GM12878 (cell line): ENCODE measurements at regions not wholly inside any gene's neighbourhood (a gene's known extent, or its start where the extent isn't known, plus 50 kb on each side); places are given as distances from the start of the nearest gene placed in this dataset.

Source experiments
- ATAC-seq: fragments of 200-7000 bp; cut with Tn5 transposase; 3 replicates; pipeline ENCODE4 v1.9.1; 2020; ENCODE audit warnings: mild to moderate bottlenecking, moderate library complexity
- BruUV-seq: library from RNA; stranded (reverse); fragments of 400-500 nt; replicated peaks from 2 replicates; lab custom pipeline; 2021; lab: Mats Ljungman, UMichigan
- CTCF ChIA-PET: fragments of 300-600 bp; sonication (Branson Sonifier 250); formaldehyde crosslinking; extraction: SDS; loops from one replicate; lab custom pipeline; 2021; ENCODE audit warnings: inconsistent platforms; lab: Yijun Ruan, JAX
- POLR2A ChIA-PET: fragments of 350-600 bp; formaldehyde crosslinking; extraction: SDS; loops from one replicate; lab custom pipeline; 2021; ENCODE audit warnings: inconsistent platforms; lab: Charles Lee
- RAD21 ChIA-PET: fragments of 300-600 bp; sonication (Branson Sonifier 250); formaldehyde crosslinking; loops from one replicate; lab custom pipeline; 2023; ENCODE audit warnings: antibody characterized with exemption; ENCODE audit not compliant: unreplicated experiment; lab: Charles Lee
- SMC1A ChIA-PET: fragments of 300-600 bp; sonication (Branson Sonifier 250); formaldehyde crosslinking; loops from one replicate; lab custom pipeline; 2023; ENCODE audit not compliant: unreplicated experiment, uncharacterized antibody; lab: Charles Lee
- DNase-seq: peaks from one replicate; pipeline ENCODE4 v3.0.0-alpha.2; 2011; ENCODE audit warnings: low read depth, low spot score
- FAIRE-seq: peaks from 3 replicates; lab custom pipeline; 2011; peaks lifted over from hg19 to GRCh38; lab: Jason Lieb, UNC
- H2AFZ ChIP-seq: 2 replicates; pipeline ENCODE4 v1.6.0; 2011; ENCODE audit warnings: low read depth, low read length, control low read depth; ENCODE audit not compliant: control insufficient read depth
- H3K27ac ChIP-seq: 2 replicates; pipeline ENCODE4 v1.5.1; 2011; ENCODE audit warnings: control low read depth; ENCODE audit not compliant: control insufficient read depth, insufficient read depth
- H3K27me3 ChIP-seq, 2 experiments: replicated peaks in 1 of 2; 2 replicates each; pipeline versions ENCODE4 v1.6.0 to v1.6.1; 2011; ENCODE audit warnings: low read length in 1 of 2; ENCODE audit not compliant: control insufficient read depth in 2 of 2, insufficient read depth in 2 of 2
- H3K36me3 ChIP-seq, 2 experiments: 2 replicates each; pipeline ENCODE4 v1.5.1; 2011; ENCODE audit warnings: low read length in 1 of 2; ENCODE audit not compliant: control insufficient read depth in 2 of 2, insufficient read depth in 2 of 2
- H3K4me1 ChIP-seq: 2 replicates; pipeline ENCODE4 v1.6.1; 2011; ENCODE audit warnings: mild to moderate bottlenecking, low read length, moderate library complexity, mixed read lengths; ENCODE audit not compliant: control insufficient read depth, insufficient read depth
- H3K4me2 ChIP-seq: 2 replicates; pipeline ENCODE4 v1.6.0; 2011; ENCODE audit warnings: control low read depth; ENCODE audit not compliant: control insufficient read depth, insufficient read depth
- H3K4me3 ChIP-seq: fragments of 200-600 bp; sonication (generic); 2 replicates; pipeline ENCODE4 v1.5.1; 2016
- H3K79me2 ChIP-seq: 2 replicates; pipeline ENCODE4 v1.6.0; 2011; ENCODE audit warnings: low read length; ENCODE audit not compliant: control insufficient read depth, insufficient read depth
- H3K9ac ChIP-seq: 2 replicates; pipeline ENCODE4 v1.8.0; 2011; ENCODE audit warnings: low read length, control low read depth, mixed read lengths; ENCODE audit not compliant: control insufficient read depth, insufficient read depth
- H3K9me3 ChIP-seq: replicated peaks from 3 replicates; pipeline ENCODE4 v1.5.1; 2011; ENCODE audit warnings: mild to moderate bottlenecking, low read length; ENCODE audit not compliant: control insufficient read depth, insufficient read depth
- H4K20me1 ChIP-seq: 2 replicates; pipeline ENCODE4 v1.6.0; 2011; ENCODE audit not compliant: control insufficient read depth, insufficient read depth
- FOXM1 ChIP-seq: IDR thresholded peaks from 2 replicates; pipeline ENCODE4 v1.6.1; 2012; ENCODE audit warnings: low read depth, mild to moderate bottlenecking, inconsistent platforms, low read length, moderate library complexity
- KAT2A ChIP-seq: conservative IDR thresholded peaks from 2 replicates; pipeline ENCODE4 v1.6.1; 2011; ENCODE audit warnings: low read depth, low read length; ENCODE audit not compliant: control insufficient read depth
- MYB ChIP-seq: fragments of 150-350 bp; IDR thresholded peaks from 2 replicates; pipeline ENCODE4 v1.6.1; 2014; ENCODE audit warnings: mild to moderate bottlenecking, low read depth, low read length, borderline replicate concordance
- NBN ChIP-seq: fragments of 450-650 bp; IDR thresholded peaks from 2 replicates; pipeline ENCODE4 v1.6.1; 2016
- NR2F1 ChIP-seq: fragments of 450-650 bp; conservative IDR thresholded peaks from 2 replicates; pipeline ENCODE4 v1.6.1; 2017; ENCODE audit warnings: mild to moderate bottlenecking
- POLR2AphosphoS5 ChIP-seq: IDR thresholded peaks from 2 replicates; pipeline ENCODE4 v1.6.1; 2011; ENCODE audit warnings: mild to moderate bottlenecking, low read length, inconsistent platforms
- RCOR1 ChIP-seq: conservative IDR thresholded peaks from 2 replicates; pipeline ENCODE4 v1.6.1; 2012; ENCODE audit warnings: low read depth, low read length, improper control_type of control experiment
- SPI1 ChIP-seq: IDR thresholded peaks from 2 replicates; pipeline ENCODE4 v1.6.1; 2011; ENCODE audit warnings: low read depth, mild to moderate bottlenecking, low read length, moderate library complexity, borderline replicate concordance; ENCODE audit not compliant: insufficient read depth
- SUZ12 ChIP-seq: fragments of 200-600 bp; sonication (generic); IDR thresholded peaks from one replicate; pipeline ENCODE4 v1.6.1; 2018; ENCODE audit warnings: antibody characterized with exemption, mild to moderate bottlenecking; ENCODE audit not compliant: unreplicated experiment
- ZNF24 ChIP-seq: fragments of 450-650 bp; IDR thresholded peaks from 2 replicates; pipeline ENCODE4 v1.6.1; 2017; ENCODE audit warnings: antibody characterized with exemption, mild to moderate bottlenecking
- WGBS: methylation state at CpG from one replicate; pipeline ENCODE4 v1.1.6; 2016; ENCODE audit warnings: low lambda C conversion rate; ENCODE audit not compliant: insufficient replicate concordance, insufficient coverage; ENCODE audit errors: missing lambda C conversion rate; 5-methylcytosine and 5-hydroxymethylcytosine counted together
- in situ Hi-C: fragments of 300-500 bp; cut with MboI; formaldehyde crosslinking; loops from 9 replicates; pipeline ENCODE4 v1.14.3; 2018; ENCODE audit warnings: mixed read lengths
- intact Hi-C: fragments of 100-400 bp; cut with micrococcal nuclease; formaldehyde crosslinking; loops from one replicate; pipeline ENCODE4 v1.14.2; 2022; ENCODE audit not compliant: unreplicated experiment
- TF ChIP-seq, protein P1 (sequence below): fragments of 150-350 bp; IDR thresholded peaks from 2 replicates; pipeline ENCODE4 v1.6.1; 2014; ENCODE audit warnings: mild to moderate bottlenecking, low read depth, low read length
- TF ChIP-seq, protein P2 (sequence below): IDR thresholded peaks from 2 replicates; pipeline ENCODE4 v1.6.1; 2012; ENCODE audit warnings: low read depth, low read length, improper control_type of control experiment
- TF ChIP-seq, protein P3 (sequence below): IDR thresholded peaks from 2 replicates; pipeline ENCODE4 v1.6.1; 2012; ENCODE audit warnings: low read depth, low read length, improper control_type of control experiment
- TF ChIP-seq, protein P4 (sequence below): fragments of 450-650 bp; IDR thresholded peaks from 2 replicates; pipeline ENCODE4 v1.6.1; 2017; ENCODE audit warnings: mild to moderate bottlenecking, moderate library complexity

DNA sequence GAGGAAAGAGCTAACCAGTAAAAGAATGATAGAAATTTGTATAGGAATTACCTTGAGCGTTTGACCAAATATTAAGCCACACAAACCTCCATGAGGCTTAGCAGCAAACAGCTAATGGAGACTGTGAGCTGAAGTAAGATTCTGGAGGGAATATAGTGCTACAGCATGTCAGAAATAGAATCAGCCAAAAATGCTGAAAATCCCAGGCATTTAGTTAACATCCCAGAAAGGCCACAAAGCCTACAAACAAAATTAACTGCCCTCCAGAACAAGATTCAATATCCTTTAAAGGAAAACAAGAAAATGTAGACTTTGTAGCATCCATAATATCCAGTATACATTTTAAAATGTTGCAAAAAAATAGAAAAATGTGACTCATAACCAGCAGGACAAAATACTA is 257.8 kb upstream of the TUSC1 start:
- Histone ChIP-seq H3K9me3 (no peaks in the 10 kb centered on the region), H3K27ac (no peak overlapping the region), H4K20me1 (no peaks in the 10 kb centered on the region), H3K4me1 (no peaks in the 10 kb centered on the region), H3K4me3 (no peak overlapping the region), H3K36me3 (no peaks in the 10 kb centered on the region), H3K9ac (no peak overlapping the region), H3K27me3 (no peaks in the 10 kb centered on the region), H3K4me2 (no peak overlapping the region), H3K79me2 (no peaks in the 10 kb centered on the region), H2AFZ (no peak overlapping the region)
- ChIA-PET CTCF (no interaction called here), SMC1A (no interaction called here), RAD21 (no interaction called here), POLR2A (no interaction called here)
- BruUV-seq = no TSS peak
- TF ChIP-seq MYB = no peak
- no peak for TF ChIP-seq SPI1
- TF ChIP-seq NR2F1 = no peak
- no peak for TF ChIP-seq KAT2A
- TF ChIP-seq SUZ12 = no peak
- TF ChIP-seq, protein P1, sequence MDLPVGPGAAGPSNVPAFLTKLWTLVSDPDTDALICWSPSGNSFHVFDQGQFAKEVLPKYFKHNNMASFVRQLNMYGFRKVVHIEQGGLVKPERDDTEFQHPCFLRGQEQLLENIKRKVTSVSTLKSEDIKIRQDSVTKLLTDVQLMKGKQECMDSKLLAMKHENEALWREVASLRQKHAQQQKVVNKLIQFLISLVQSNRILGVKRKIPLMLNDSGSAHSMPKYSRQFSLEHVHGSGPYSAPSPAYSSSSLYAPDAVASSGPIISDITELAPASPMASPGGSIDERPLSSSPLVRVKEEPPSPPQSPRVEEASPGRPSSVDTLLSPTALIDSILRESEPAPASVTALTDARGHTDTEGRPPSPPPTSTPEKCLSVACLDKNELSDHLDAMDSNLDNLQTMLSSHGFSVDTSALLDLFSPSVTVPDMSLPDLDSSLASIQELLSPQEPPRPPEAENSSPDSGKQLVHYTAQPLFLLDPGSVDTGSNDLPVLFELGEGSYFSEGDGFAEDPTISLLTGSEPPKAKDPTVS = no peak
- TF ChIP-seq, protein P2, sequence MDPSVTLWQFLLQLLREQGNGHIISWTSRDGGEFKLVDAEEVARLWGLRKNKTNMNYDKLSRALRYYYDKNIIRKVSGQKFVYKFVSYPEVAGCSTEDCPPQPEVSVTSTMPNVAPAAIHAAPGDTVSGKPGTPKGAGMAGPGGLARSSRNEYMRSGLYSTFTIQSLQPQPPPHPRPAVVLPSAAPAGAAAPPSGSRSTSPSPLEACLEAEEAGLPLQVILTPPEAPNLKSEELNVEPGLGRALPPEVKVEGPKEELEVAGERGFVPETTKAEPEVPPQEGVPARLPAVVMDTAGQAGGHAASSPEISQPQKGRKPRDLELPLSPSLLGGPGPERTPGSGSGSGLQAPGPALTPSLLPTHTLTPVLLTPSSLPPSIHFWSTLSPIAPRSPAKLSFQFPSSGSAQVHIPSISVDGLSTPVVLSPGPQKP = no peak
- TF ChIP-seq FOXM1 = no peak
- TF ChIP-seq, protein P3, sequence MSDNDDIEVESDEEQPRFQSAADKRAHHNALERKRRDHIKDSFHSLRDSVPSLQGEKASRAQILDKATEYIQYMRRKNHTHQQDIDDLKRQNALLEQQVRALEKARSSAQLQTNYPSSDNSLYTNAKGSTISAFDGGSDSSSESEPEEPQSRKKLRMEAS = no peak
- no peak for TF ChIP-seq RCOR1
- TF ChIP-seq, protein P4, sequence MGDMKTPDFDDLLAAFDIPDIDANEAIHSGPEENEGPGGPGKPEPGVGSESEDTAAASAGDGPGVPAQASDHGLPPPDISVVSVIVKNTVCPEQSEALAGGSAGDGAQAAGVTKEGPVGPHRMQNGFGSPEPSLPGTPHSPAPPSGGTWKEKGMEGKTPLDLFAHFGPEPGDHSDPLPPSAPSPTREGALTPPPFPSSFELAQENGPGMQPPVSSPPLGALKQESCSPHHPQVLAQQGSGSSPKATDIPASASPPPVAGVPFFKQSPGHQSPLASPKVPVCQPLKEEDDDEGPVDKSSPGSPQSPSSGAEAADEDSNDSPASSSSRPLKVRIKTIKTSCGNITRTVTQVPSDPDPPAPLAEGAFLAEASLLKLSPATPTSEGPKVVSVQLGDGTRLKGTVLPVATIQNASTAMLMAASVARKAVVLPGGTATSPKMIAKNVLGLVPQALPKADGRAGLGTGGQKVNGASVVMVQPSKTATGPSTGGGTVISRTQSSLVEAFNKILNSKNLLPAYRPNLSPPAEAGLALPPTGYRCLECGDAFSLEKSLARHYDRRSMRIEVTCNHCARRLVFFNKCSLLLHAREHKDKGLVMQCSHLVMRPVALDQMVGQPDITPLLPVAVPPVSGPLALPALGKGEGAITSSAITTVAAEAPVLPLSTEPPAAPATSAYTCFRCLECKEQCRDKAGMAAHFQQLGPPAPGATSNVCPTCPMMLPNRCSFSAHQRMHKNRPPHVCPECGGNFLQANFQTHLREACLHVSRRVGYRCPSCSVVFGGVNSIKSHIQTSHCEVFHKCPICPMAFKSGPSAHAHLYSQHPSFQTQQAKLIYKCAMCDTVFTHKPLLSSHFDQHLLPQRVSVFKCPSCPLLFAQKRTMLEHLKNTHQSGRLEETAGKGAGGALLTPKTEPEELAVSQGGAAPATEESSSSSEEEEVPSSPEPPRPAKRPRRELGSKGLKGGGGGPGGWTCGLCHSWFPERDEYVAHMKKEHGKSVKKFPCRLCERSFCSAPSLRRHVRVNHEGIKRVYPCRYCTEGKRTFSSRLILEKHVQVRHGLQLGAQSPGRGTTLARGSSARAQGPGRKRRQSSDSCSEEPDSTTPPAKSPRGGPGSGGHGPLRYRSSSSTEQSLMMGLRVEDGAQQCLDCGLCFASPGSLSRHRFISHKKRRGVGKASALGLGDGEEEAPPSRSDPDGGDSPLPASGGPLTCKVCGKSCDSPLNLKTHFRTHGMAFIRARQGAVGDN = no peak
- no peak for TF ChIP-seq NBN
- TF ChIP-seq POLR2AphosphoS5 = no peak
- no peak for TF ChIP-seq ZNF24
- ATAC-seq (no peak), FAIRE-seq (no peak), DNase-seq (no peak)
- WGBS = 5% methylated on average over 1 of the region's 1 CpG
- intact Hi-C loops = no loop called here
- in situ Hi-C loops = no loop called here
